Fibroblast of pulmonary artery (primary cell): ENCODE measurements at regions not wholly inside any gene's neighbourhood (a gene's known extent, or its start where the extent isn't known, plus 50 kb on each side); places are given as distances from the start of the nearest gene placed in this dataset.
"Not testable (repeated sequence)": the region's sequence is repeated elsewhere in the genome, so short reads cannot be mapped to it uniquely, and the experiment has no call there.

Source experiments
- DNase-seq: peaks from one replicate; pipeline ENCODE4 v3.0.0-alpha.2; 2010; ENCODE audit warnings: low read depth
- H3K4me3 ChIP-seq: replicated peaks from 2 replicates; pipeline ENCODE4 v1.5.1; 2011; ENCODE audit warnings: low read depth, mild to moderate bottlenecking, control low read depth, low read length, moderate library complexity
- TF ChIP-seq, protein P1 (sequence below): IDR thresholded peaks from 2 replicates; pipeline ENCODE4 v1.5.1; 2011; ENCODE audit warnings: mild to moderate bottlenecking, control low read depth, low read length, inconsistent platforms; ENCODE audit errors: missing control alignments

DNA sequence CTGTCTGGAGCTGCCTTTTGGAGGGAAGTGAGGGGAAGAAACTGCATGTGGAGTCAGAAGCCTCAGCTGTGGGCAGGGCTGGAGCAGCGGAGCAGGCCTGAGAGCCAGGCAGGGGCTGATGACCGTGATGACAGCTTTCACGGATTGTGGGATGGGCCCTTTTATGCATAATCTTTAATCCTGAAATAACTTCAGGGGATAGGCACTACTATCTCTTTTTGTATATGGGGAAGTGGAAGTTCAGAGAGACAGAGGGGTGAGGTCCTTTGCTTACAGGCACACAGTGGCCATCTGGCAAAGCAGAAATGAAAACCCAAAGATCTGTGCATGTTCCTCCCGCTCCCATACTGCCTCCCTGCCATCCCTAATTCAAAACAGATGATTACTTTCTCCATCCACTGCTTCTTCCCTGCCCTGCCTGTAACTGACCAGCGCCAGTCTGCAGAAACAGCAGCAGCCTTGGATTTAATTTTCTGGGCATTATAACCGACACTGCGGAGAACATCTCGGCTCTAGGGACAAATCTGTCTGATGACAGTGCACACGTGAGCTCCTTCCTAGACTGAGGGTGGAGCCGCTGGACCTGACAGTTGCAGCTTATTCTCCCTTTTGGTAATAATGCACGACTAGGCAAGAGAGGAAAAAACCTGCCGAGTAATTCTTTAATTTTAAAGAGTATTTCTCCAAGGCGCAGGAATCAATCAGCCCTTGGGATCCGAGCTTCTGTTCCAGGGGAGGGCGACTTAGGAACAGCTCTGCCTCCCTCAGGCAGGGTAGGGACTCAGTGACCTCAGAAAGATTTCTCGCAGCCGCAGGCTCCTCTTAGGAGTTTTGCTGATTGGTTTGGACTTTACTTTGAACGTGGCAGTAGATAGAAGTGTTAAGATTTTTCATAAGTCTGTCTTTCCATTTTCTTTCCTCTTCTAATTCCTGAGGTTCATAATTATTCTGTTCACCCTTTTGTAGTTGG, 95.4 kb downstream of the UTP18 start:
- DNase-seq, result no peak

DNA sequence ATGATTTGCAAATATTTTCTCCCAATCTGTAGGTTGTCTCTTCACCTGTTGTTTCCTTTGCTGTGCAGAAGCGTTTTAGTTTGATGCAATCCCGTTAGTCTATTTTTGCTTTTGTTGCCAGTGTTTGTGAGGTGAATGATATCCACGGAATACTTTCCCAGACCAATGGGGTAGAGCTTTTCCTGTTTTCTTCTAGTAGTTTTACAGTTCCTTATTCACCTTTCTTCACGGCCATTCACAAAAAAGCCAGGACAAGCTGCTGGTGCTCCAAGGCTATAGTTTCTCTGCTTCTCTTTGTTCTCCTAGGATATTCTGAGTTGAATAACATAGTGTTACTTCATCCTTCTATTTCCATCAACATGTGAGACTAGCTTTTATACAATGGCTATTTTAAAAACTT, 98.7 kb downstream of the UTP18 start:
- no peak for DNase-seq
- TF ChIP-seq, protein P1, sequence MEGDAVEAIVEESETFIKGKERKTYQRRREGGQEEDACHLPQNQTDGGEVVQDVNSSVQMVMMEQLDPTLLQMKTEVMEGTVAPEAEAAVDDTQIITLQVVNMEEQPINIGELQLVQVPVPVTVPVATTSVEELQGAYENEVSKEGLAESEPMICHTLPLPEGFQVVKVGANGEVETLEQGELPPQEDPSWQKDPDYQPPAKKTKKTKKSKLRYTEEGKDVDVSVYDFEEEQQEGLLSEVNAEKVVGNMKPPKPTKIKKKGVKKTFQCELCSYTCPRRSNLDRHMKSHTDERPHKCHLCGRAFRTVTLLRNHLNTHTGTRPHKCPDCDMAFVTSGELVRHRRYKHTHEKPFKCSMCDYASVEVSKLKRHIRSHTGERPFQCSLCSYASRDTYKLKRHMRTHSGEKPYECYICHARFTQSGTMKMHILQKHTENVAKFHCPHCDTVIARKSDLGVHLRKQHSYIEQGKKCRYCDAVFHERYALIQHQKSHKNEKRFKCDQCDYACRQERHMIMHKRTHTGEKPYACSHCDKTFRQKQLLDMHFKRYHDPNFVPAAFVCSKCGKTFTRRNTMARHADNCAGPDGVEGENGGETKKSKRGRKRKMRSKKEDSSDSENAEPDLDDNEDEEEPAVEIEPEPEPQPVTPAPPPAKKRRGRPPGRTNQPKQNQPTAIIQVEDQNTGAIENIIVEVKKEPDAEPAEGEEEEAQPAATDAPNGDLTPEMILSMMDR, result no peak
- no peak overlapping the region for H3K4me3 ChIP-seq

More for the DNA sequence above, 95.4 kb downstream of the UTP18 start:
- H3K4me3 ChIP-seq, result no peak overlapping the region
- TF ChIP-seq, protein P1, result no peak

DNA sequence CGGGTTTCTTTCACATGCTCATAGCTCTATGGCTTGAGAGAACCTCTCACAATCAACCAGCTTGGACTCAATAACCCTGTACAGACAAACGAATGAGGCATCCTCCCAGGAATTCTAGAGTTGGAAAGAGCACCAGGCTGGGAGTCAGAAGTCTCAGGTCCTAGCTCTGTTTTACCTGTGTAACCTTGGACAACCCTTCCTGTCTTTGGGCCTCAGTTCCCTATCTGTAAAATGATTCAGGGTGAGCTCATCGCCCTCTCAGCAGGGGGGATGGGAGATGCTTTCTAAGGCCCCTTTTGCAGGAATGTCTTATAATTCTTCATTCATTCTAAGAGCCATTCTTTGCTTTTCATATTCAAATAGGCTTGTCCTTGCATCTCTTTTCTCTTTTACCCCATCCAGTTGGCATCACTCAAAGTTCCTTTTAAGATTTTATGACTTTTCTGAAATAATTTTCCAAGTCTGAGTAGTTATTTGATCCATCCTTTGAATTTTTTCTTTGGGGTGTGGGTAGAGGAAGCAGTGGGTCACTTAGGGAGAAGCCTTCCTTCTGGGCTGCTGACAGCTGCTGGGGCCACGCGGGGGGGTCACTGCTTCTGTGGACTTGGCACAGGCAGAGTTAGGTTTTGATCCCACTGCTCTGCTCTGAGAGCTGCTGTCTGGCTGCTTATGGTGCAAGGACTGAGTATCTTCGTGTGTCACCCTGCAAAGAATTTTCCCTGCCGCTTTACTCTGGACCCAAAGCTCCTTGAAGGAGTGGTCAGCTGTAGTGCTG, 102.7 kb downstream of the UTP18 start:
- peak; percentile 26 for DNase-seq
- TF ChIP-seq, protein P1, result no peak
- no peak overlapping the region for H3K4me3 ChIP-seq

DNA sequence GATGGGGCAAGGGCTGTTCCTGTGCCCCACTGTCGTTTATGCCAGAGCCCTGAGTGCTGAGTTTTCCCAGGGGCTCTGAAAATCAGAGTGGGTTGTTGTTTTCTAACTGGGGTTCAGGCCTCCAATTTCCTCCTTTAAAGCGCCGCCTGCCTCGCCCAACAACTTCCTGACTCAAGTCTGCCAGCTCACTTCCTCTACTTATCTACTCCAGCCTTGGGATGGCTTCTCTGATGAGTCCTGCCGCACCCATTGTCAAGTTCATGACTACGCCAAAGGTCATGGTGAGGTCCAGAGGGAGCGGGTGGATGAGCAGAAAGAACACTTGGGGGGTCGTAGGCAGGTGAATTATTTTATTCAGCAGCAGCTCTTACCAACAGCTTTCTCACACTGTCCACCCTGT, 104.7 kb downstream of the UTP18 start:
- no peak for DNase-seq
- TF ChIP-seq, protein P1, result no peak
- no peak overlapping the region for H3K4me3 ChIP-seq

DNA sequence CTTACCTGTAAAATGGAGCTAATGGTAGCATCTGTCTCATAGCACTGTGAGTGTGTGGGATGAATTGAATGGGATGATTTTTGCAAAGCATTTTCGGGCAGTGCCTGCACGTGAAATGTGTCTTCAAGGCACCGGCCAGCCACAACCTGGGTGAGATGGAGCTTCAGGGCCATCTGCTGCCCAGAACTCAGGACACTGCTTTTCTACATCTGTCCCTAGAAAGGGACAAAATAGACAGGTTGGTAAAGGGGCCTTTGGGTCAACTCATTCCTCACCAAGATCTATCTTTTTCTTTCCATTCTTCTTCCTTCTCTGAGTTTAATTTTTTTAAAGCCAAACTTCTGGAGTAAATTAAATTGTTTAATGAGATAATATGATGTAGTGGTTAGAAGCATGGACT, 106.5 kb downstream of the UTP18 start:
- no peak overlapping the region for H3K4me3 ChIP-seq
- TF ChIP-seq, protein P1, result no peak
- no peak for DNase-seq

DNA sequence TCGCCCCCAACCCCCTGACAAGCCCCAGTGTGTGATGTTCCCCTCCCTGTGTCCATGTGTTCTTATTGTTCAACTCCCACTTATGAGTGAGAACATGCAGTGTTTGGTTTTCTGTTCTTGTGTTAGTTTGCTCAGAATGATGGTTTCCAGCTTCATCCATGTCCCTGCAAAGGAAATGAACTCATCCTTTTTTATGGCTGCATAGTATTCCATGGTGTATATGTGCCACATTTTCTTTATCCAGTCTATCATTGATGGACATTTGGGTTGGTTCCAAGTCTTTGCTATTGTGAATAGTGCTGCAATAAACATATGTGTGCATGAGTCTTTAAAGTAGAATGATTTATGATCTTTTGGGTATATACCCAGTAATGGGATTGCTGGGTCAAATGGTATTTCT, 107.5 kb downstream of the UTP18 start:
- H3K4me3 ChIP-seq, DNase-seq: not testable (repeated sequence)

DNA sequence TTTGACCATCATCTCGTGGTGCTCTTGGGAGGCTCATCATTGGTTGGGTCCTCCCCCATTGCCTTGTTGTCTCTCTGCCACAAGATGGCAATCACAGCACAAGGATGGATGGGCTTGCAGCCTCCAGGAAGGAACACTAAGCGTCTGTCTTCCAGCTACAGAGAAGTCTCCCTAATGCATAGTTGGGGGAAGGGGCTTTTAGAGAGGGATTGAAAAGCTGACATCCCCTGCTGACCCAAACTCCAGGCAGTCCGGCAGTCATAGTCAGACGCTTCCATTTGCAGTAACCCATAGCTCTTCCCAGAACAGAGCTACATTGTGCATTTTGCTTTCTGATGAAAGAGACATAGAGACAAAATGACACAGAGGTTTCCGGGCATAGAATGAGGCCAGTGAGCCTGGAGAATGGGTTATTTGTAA, 111.4 kb downstream of the UTP18 start:
- DNase-seq, result peak; percentile 57

More for the DNA sequence above, 111.4 kb downstream of the UTP18 start:
- TF ChIP-seq, protein P1, result peak; percentile 52
- H3K4me3 ChIP-seq, result no peak overlapping the region
